SK-N-DZ (cell line): ENCODE measurements at regions not wholly inside any gene's neighbourhood (a gene's known extent, or its start where the extent isn't known, plus 50 kb on each side); places are given as distances from the start of the nearest gene placed in this dataset.
"Not testable (repeated sequence)": the region's sequence is repeated elsewhere in the genome, so short reads cannot be mapped to it uniquely, and the experiment has no call there.

Source experiments
- DNase-seq: peaks from one replicate; pipeline ENCODE4 v3.0.0-alpha.2; 2015; ENCODE audit warnings: low spot score

- DNase-seq, result not testable (repeated sequence)
Measured at GRCh38 chr21:9361615-9362014, 1159.8 kb upstream of the TPTE start.

GRCh38 chr21:9362309-9362708 lies 1159.1 kb upstream of the TPTE start:
- peak; percentile 0 for DNase-seq

- not testable (repeated sequence) for DNase-seq
Measured at GRCh38 chr21:9365815-9366214, 1155.6 kb upstream of the TPTE start.

GRCh38 chr21:9366578-9366977 lies 1154.8 kb upstream of the TPTE start:
- not testable (repeated sequence) for DNase-seq
